ENCODE measurements at regions not wholly inside any gene's neighbourhood (a gene's known extent, or its start where the extent isn't known, plus 50 kb on each side); places are given as distances from the start of the nearest gene placed in this dataset.

GRCh38 chr11:97722721-97723120 is 1298.0 kb upstream of the CNTN5 start (continued):
- TF ChIP-seq RFX5 (IDR thresholded peaks at IDR 0.05; ENCODE audit: low read length) = no peak

- H3K9me3 ChIP-seq = no peaks in the 10 kb centered on the region
- peaks cover 0 to 4% of the 10 kb centered on the region in 2 experiments; a peak in 1 of 4 replicates for H3K4me1 ChIP-seq (ENCODE audit: control insufficient read depth in 1 of 2, insufficient read depth in 2 of 2, low read depth in 1 of 2, low read length in 1 of 2)
- no peaks in the 10 kb centered on the region for H3K36me3 ChIP-seq (replicated peaks in 1 of 2; ENCODE audit: control insufficient read depth in 1 of 2, insufficient read depth in 2 of 2, low read length in 1 of 2)
- H3K4me3 ChIP-seq (ENCODE audit: low read depth in 2 of 2, low read length in 1 of 2) = no peak overlapping the region
- no peaks in the 10 kb centered on the region for H3K27me3 ChIP-seq (ENCODE audit: insufficient read depth)
- TF ChIP-seq NFIC (IDR thresholded peaks at IDR 0.05; ENCODE audit: borderline replicate concordance) (no peak), SIN3A (IDR thresholded peaks at IDR 0.05; ENCODE audit: borderline replicate concordance, low read depth, low read length) (no peak), EP300 (IDR thresholded peaks at IDR 0.05; ENCODE audit: borderline replicate concordance in 1 of 2, low read depth in 1 of 2, low read length in 1 of 2) (no peak), RXRA (IDR thresholded peaks at IDR 0.05; ENCODE audit: borderline replicate concordance, low read depth) (no peak), EZH2phosphoT487 (IDR thresholded peaks at IDR 0.05; ENCODE audit: borderline replicate concordance, low read depth) (no peak), CTCF (IDR thresholded peaks at IDR 0.05) (no peak), SMC3 (IDR thresholded peaks at IDR 0.05; ENCODE audit: low read depth, low read length) (no peak), RCOR1 (IDR thresholded peaks at IDR 0.05; ENCODE audit: low read length) (no peak), POLR2AphosphoS5 (IDR thresholded peaks at IDR 0.05; ENCODE audit: low read depth, low read length) (no peak), FOSL2 (IDR thresholded peaks at IDR 0.05; ENCODE audit: borderline replicate concordance, low read depth) (no peak), ZBTB33 (IDR thresholded peaks at IDR 0.05; ENCODE audit: borderline replicate concordance, low read depth) (no peak), FOXJ3 (CRISPR knock-in tag; IDR thresholded peaks at IDR 0.05) (no peak), NRF1 (IDR thresholded peaks at IDR 0.05; ENCODE audit: low read depth, low read length) (no peak), USF2 (IDR thresholded peaks at IDR 0.05; ENCODE audit: borderline replicate concordance, low read depth, low read length) (no peak), TAF1 (IDR thresholded peaks at IDR 0.05; ENCODE audit: borderline replicate concordance, low read depth, low read length) (no peak), GABPA (IDR thresholded peaks at IDR 0.05; ENCODE audit: low read depth) (no peak)
- no peak overlapping the region for H3K4me2 ChIP-seq
- H3F3A ChIP-seq (replicated peaks; ENCODE audit: insufficient read depth) = no peaks in the 10 kb centered on the region
- H4K20me1 ChIP-seq (ENCODE audit: insufficient read depth) = no peaks in the 10 kb centered on the region
- H3K79me2 ChIP-seq (ENCODE audit: insufficient read depth) = no peaks in the 10 kb centered on the region
- 24% methylated on average over 4 of the region's 4 CpGs for WGBS (ENCODE audit: low lambda C conversion rate)
- H3K9me2 ChIP-seq = no peaks in the 10 kb centered on the region
- POLR2A ChIA-PET = no interaction called here
- H3K27ac ChIP-seq (ENCODE audit: low read depth in 2 of 2, low read length in 1 of 2) = no peak overlapping the region
- CTCF ChIA-PET = interaction anchor here (2.1 kb wide), 1 partner anchor 9 kb away, joined by 6 read pairs; no protein-coding TSS in a partner anchor
- DNase-seq = no peak
- H2AFZ ChIP-seq (ENCODE audit: low read depth) = peak overlapping the region; percentile 21
- H3K9ac ChIP-seq = no peak overlapping the region
These were observed 1291.0 kb upstream of the CNTN5 start for GRCh38 chr11:97729546-97730272.

All from SK-N-SH (cell line).